Tibial artery (tissue), 4 donors: ENCODE measurements at regions not wholly inside any gene's neighbourhood (a gene's known extent, or its start where the extent isn't known, plus 50 kb on each side); places are given as distances from the start of the nearest gene placed in this dataset.

Source experiments
- DNase-seq, 2 donors: peaks; one replicate each; pipeline ENCODE4 v3.0.0-alpha.2; 2019
- H3K27ac ChIP-seq, 2 donors: fragments of 200-600 bp; sonication (generic) in 1 of 2; 1 replicate in 1 of 2; 2 replicates in 1 of 2; pipeline ENCODE4 v1.5.1; 2018 to 2019; ENCODE audit warnings: mild to moderate bottlenecking in 1 of 2
- H3K27me3 ChIP-seq, 2 donors: fragments of 200-600 bp; sonication (generic) in 1 of 2; one replicate each; pipeline versions ENCODE4 v1.5.1 to v1.6.0; 2016 to 2019
- H3K36me3 ChIP-seq, 3 donors: fragments of 200-600 bp; sonication (generic) in 2 of 3; one replicate each; pipeline ENCODE4 v1.5.1; 2016 to 2019; ENCODE audit warnings: mild to moderate bottlenecking in 2 of 3
- H3K4me1 ChIP-seq, 4 donors: fragments of 200-600 bp; sonication (generic) in 2 of 4; 1 replicate in 3 of 4; 2 replicates in 1 of 4; pipeline ENCODE4 v1.5.1; 2016 to 2019
- H3K4me3 ChIP-seq, 2 donors: fragments of 200-600 bp; sonication (generic) in 1 of 2; 1 replicate in 1 of 2; 2 replicates in 1 of 2; pipeline ENCODE4 v1.5.1; 2018 to 2019; ENCODE audit warnings: mild to moderate bottlenecking in 2 of 2
- H3K9me3 ChIP-seq, 3 donors: fragments of 200-600 bp; sonication (generic) in 1 of 3; one replicate each; pipeline ENCODE4 v1.5.1; 2016 to 2019
- CTCF ChIP-seq, 2 experiments: fragments of 200-600 bp in 1 of 2; fragments of 450-650 bp in 1 of 2; IDR thresholded peaks; one replicate each; pipeline ENCODE4 v1.5.1; 2017 to 2019; ENCODE audit warnings: antibody characterized with exemption in 2 of 2, mild to moderate bottlenecking in 1 of 2, moderate library complexity in 1 of 2
- intact Hi-C: fragments of 100-400 bp; cut with DNase I; formaldehyde crosslinking; loops from one replicate; pipeline ENCODE4 v1.15.0; 2023; ENCODE audit warnings: low total_unique reads

- H3K4me3 ChIP-seq: no peak overlapping the region
- no peak overlapping the region for H3K27ac ChIP-seq
- intact Hi-C loops: no loop called here
- no peaks in the 10 kb centered on the region for H3K27me3 ChIP-seq
- peak in 1 of 2 experiments; percentile 22 for TF ChIP-seq CTCF (IDR thresholded peaks at IDR 0.05)
- H3K9me3 ChIP-seq: no peaks in the 10 kb centered on the region
- H3K4me1 ChIP-seq: no peaks in the 10 kb centered on the region
- no peaks in the 10 kb centered on the region for H3K36me3 ChIP-seq
- no peak for DNase-seq
Measured at GRCh38 chr13:64471916-64472315, 2758.2 kb downstream of the PCDH9 start.

- no peak for TF ChIP-seq CTCF (IDR thresholded peaks at IDR 0.05)
- Histone ChIP-seq H3K27ac (no peak overlapping the region), H3K36me3 (no peaks in the 10 kb centered on the region), H3K4me1 (no peaks in the 10 kb centered on the region), H3K4me3 (no peak overlapping the region), H3K27me3 (no peaks in the 10 kb centered on the region), H3K9me3 (no peaks in the 10 kb centered on the region)
- intact Hi-C loops: no loop called here
- no peak for DNase-seq
Measured at GRCh38 chr13:64470751-64471150, 2759.4 kb downstream of the PCDH9 start.

GRCh38 chr13:64459778-64460177, 2770.4 kb downstream of the PCDH9 start:
- intact Hi-C loops: no loop called here
- no peak for TF ChIP-seq CTCF (IDR thresholded peaks at IDR 0.05)
- peaks cover 0 to 12% (median 0%) of the 10 kb centered on the region in 4 donors for H3K4me1 ChIP-seq
- no peaks in the 10 kb centered on the region for H3K36me3 ChIP-seq
- DNase-seq: no peak
- H3K27ac ChIP-seq: no peak overlapping the region
- H3K9me3 ChIP-seq: no peaks in the 10 kb centered on the region
- no peak overlapping the region for H3K4me3 ChIP-seq
- no peaks in the 10 kb centered on the region for H3K27me3 ChIP-seq

GRCh38 chr13:64457976-64458375, 2772.2 kb downstream of the PCDH9 start:
- intact Hi-C loops: no loop called here
- no peaks in the 10 kb centered on the region for H3K27me3 ChIP-seq
- DNase-seq: no peak
- no peak for TF ChIP-seq CTCF (IDR thresholded peaks at IDR 0.05)
- no peak overlapping the region for H3K27ac ChIP-seq
- H3K9me3 ChIP-seq: no peaks in the 10 kb centered on the region
- H3K4me3 ChIP-seq: no peak overlapping the region
- H3K36me3 ChIP-seq: no peaks in the 10 kb centered on the region
- peaks cover 0 to 12% (median 0%) of the 10 kb centered on the region in 4 donors for H3K4me1 ChIP-seq

- H3K4me3 ChIP-seq: no peak overlapping the region
- no peak for DNase-seq
- no peaks in the 10 kb centered on the region for H3K9me3 ChIP-seq
- H3K36me3 ChIP-seq: no peaks in the 10 kb centered on the region
- H3K4me1 ChIP-seq: peaks cover 0 to 12% (median 0%) of the 10 kb centered on the region in 4 donors
- no peak overlapping the region for H3K27ac ChIP-seq
- intact Hi-C loops: no loop called here
- no peak for TF ChIP-seq CTCF (IDR thresholded peaks at IDR 0.05)
- H3K27me3 ChIP-seq: no peaks in the 10 kb centered on the region
Measured at GRCh38 chr13:64455124-64455523, 2775.0 kb downstream of the PCDH9 start.

- intact Hi-C loops: no loop called here
- TF ChIP-seq CTCF (IDR thresholded peaks at IDR 0.05): no peak
- Histone ChIP-seq H3K4me3 (no peak overlapping the region), H3K27ac (no peak overlapping the region), H3K4me1 (peaks cover 0 to 10% (median 0%) of the 10 kb centered on the region in 4 donors), H3K27me3 (no peaks in the 10 kb centered on the region), H3K36me3 (no peaks in the 10 kb centered on the region), H3K9me3 (no peaks in the 10 kb centered on the region)
- no peak for DNase-seq
Measured at GRCh38 chr13:64453831-64454230, 2776.3 kb downstream of the PCDH9 start.
